SHP77 (cell line): ENCODE measurements at regions not wholly inside any gene's neighbourhood (a gene's known extent, or its start where the extent isn't known, plus 50 kb on each side); places are given as distances from the start of the nearest gene placed in this dataset.
"Not testable (repeated sequence)": the region's sequence is repeated elsewhere in the genome, so short reads cannot be mapped to it uniquely, and the experiment has no call there.

Source experiments
- DNase-seq, 2 experiments: peaks; one replicate each; lab custom pipeline; 2025; lab: John Stamatoyannopoulos, UW

DNA sequence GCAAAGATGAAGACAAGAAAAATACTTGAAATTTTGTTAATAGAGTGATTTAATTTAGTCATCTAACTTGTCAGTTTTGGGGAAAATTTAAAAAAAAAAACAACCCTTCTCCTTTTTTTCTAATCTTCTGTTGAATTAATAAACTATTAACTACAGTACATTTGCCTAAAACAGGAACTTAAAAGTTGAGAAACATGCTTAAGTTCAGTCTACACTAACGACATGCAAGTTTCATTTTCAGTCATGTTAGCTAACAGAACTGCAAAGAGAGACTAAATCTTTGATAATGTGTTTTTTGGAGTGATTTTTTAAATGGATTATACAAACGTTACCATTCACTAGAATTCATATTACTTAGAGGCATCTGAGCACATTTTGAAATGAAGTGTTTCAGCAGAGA is 71.9 kb upstream of the MBNL1 start:
- no peak for DNase-seq

DNA sequence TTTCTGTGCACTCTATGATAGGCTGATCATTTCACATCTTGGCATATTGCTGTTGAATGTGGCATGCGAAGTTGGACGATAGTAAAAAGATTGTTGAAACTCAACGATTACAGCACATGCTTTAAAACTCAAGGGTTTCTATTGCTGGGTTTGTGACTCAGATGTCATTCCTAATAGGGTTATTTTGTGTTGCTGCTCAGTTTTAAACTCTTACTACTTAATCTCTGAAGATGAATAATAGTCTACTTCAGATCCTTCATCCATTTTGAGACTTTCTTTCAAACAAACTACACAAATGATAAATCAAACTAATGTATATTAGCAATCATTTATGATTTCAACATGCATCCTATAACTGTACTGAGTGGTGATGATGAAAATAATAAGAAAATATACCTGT is 71.3 kb upstream of the MBNL1 start:
- no peak for DNase-seq

DNA sequence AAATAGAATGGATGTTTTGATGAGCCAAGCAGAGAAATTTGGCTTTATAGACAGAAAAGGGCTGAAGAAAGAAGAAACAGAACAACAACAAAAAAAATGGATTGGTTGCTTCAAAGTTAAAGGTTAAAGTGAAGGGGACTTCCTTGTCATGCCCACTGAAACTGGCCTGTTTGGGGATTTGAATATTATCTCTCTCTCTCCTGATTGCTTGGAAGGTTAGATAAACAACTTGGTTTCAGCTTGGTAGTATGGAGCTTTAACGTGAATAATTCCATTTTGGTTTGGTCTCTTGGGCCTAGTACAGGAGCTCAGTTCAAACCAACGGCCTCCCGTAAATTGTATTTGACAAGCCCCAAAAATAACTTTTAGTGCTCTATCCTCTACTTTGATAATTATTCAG is 70.8 kb upstream of the MBNL1 start:
- DNase-seq, result no peak

DNA sequence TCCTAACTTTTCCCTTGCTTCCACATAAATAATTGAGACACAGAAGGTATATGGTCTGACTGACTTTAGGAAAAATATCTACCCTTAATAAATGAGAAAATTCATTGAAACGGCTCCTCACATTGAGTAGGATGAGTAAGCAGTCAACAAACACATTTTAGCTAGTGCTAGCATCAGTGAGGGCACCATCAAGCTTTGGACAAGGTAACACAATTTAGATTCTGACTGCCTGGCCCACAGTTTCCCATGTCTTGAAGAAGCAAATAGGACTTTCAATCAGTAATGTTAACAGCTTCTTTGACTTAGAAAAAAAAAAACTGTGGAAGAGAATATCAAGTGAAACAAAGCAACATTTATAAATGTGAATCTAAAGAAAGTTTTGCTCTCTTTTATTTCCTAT is 70.1 kb upstream of the MBNL1 start:
- no peak for DNase-seq

DNA sequence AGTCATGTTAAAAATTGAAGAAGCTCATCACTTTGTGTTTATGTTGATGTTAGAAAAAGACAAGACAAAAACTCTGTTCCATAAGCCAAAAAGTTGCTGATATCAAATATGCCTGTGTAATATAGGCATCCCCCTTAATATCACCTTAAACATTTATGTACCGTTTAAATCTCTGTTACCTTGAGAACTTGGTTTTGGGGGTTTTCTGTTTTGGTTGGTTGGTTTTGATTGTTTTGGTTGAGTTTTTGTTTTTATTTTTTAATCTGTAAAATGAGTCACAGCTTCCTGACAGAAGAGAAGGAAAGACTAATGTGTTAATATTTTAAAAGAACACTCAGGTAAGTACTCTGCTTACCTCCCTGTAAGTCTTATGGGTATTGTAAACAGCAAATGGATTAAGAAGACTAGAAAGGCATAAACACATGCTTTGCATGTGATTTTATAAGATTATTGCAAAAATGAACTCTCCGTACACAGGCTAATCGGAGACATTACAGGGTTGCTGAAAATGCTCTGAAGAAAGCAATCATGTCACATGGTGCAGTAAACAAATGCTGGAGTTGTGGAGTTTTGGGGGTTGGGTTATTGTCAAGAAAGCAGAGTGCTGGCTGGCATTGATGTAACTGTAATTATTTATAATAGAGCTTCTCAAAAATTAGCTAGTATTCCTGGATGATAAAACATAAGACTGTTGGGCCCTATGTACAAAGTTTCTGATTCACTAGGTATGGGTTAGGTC is 69.5 kb upstream of the MBNL1 start:
- DNase-seq, result no peak

DNA sequence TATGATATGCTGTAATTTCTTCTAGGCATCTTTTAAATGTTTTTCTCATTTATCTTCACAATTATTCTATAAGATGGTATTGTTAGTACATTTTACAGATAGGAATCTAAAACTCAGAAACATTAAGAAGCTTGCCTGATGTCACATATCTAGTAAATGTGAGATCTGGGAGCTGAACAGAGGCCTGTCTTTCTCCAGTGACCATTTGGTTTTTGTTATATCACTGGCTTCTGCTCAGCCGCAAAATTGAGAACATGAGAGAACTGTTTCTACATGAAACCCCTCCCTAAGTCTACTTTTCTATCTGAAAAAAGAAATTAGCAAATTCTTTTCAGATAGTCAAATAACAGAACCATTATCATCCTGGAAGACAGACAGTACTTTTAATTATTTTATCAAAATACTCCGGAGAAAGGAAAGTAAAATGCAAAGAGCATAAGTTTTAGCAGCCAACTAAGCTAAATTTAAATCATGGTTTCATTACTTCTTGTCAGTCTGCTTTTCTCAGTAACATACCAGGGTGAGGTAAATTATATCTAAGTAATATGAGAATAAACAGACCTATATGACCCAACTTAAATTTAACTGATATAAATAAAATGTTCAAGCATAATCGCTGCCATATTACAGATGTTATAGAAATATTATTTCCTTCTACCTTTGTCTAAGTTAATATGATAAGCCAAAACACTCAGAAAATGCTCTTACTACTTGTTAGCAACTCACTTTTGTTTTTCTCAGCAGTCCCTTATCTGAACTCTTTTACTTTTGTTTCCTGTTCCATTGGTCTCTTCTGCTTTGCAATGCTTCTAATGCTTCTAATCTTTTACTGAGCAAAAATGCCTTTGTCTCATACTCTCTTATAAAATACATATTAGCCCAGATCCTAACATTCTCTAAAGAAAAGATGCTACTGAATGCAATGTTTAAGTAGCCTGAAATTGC is 68.0 kb upstream of the MBNL1 start:
- no peak for DNase-seq

DNA sequence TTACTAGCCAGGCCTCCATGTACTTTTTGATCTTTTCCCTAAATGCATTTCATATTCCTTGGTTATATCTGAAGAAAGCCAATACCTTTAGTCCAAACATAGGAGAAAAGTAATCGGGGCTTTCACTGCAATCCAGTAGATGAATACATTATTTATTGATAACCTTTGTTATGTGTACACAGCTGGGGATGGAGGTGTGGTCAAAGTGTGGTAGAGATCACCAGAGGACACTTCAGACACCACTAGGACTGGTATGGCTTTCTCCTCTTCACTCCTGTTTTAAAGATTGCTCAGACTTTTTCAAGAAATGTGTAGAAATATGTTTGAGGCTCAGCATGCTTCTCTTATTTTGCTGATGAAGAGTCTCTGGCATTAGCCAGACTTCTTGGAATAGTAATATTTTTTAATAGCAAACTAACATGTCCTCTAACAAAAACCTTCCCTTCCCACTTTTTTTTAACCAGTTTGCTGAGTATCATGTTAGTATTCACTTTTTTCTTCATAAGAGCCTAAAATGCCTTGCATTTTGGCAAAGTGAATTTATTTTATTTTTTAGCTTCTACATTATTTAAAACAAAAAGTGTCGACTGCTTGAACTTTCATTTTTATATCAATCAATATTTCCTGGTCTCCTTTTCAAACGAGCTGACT is 65.6 kb upstream of the MBNL1 start:
- peak; percentile 22 to 57 for DNase-seq

DNA sequence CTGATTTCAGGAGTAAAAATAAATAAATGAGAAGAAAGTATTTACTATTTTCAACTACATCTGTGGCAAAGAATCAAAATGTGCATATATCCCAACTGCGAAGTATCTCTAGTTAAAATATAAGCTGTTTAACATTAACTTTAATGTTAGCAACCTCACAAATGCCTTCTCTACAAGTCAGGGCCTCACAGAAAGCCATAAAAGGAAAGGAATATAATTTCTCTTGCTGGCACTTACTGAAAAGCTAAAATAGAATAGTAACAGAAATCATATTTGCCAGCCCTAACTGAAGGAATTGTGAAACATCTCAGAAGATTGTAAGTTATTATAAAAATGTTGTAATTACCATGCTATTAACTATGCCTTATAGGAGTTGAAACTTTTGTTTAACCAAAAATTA is 65.1 kb upstream of the MBNL1 start:
- no peak for DNase-seq

DNA sequence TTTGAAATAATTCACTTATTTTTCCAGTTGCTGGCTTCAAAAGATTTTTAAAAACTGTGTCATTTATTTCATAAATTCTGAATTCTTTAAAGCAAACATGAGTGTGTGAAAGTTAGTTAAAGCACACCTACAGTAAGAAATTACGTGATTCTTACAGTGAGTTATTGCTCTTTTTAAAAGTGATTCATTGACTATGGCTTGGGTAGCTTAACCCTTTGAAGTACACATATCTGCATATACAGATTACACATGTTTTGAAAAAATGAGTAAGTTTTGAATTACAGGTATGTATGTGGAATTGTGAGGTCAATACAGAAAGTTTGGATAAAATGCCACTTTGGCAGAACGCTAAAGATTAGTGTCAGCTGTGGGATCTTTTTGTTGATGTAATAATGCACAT is 64.5 kb upstream of the MBNL1 start:
- no peak for DNase-seq

DNA sequence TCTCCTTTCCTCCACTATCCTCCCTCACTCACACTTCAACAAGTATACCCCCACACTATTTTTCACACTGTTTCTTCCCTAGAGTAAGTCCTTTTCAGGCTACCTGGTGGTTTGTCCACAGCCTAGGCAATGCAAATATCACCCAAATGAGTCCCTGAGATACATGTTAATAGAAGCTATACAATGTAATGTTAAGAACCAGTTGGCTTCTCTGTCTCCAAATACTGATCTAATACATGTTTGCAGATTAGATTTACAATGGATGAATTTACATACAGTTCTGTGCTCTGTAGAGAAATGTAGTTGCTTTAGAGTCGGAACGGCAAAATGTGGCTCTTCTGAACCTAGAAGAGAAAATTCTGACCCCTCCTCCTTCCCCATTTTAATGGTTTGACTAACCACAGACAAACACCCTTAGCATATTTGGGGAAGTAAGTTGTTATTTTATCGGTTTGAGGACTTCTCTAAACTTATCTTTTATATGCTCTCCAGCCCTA is 63.6 kb upstream of the MBNL1 start:
- DNase-seq, result no peak

DNA sequence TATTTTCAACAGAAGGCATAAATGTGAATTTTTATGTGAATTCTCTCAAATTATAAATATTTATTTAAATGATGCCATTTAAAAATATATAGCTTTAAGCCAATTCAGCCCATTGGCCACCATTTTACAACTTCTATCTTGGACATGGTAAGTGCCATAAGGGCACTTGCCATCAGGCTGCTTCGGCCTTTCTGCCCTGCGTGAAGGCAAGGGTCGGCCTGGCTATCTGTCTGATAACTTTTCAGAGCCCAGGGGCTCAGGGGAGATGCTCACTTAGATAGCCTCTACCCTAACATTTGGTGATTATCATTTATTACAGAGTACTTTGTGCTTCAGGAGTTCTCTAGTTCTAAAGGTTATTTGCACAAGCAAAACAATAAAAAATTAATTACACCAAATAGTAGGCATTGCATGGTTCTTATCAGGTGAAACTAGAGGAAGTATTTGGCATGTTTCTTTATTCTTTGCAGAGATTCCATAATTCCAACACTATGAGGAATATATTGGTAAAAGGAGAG is 62.4 kb upstream of the MBNL1 start:
- DNase-seq, result no peak

DNA sequence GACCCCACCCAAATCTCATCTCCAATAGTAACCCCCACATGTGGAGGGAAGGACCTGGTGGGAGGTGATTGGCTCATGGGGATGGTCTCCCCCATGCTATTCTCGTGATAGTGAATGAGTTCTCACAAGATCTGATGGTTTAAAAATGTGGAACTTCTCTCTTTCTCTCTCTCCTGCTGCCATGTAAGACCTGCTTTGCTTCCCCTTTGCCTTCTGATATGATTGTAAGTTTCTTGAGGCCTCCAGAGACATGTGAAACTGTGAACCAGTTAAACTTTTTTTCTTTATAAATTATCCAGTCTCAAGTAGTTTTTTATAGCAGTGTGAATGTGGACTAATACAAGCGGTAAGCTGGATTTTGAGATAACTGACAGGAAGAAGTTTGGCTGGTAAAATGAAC is 60.3 kb upstream of the MBNL1 start:
- no peak for DNase-seq

DNA sequence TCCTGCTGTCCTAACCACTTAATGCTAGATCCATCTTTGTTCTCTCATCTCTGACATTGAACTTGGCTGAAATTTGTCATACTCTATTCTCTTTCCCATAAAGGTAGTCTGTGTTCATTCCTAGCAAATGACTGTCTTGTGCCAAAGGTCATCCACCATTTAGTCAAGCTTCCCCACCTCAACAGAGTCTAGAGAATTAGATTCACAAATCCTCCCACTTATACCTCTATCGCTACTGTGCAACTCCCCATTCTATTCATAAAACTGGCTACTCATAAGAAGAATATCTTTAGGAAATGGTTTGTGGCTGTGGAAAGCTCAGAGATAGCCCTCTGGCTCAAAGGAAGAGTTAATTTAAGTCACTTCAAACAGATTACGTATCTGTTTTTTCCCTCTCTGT is 59.7 kb upstream of the MBNL1 start:
- DNase-seq, result no peak

DNA sequence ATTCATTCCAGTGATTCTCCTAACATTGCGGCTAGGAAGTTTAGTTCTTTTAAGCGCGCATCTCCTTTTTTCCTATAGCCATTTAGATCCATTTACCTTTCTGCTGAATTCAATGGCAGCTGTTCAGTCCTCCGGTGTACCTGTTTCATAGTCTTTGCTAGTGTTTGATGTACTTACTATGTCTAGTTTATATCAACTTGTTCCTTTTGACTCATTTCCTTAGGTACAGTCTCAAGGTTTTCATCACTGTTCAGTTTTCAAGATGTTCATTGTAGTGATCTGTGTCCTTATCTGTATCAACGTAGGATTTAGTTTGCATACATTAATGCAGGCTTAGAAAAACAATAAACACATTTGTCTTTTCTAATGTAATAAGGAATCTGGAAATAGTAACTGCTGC is 59.0 kb upstream of the MBNL1 start:
- DNase-seq, result no peak

DNA sequence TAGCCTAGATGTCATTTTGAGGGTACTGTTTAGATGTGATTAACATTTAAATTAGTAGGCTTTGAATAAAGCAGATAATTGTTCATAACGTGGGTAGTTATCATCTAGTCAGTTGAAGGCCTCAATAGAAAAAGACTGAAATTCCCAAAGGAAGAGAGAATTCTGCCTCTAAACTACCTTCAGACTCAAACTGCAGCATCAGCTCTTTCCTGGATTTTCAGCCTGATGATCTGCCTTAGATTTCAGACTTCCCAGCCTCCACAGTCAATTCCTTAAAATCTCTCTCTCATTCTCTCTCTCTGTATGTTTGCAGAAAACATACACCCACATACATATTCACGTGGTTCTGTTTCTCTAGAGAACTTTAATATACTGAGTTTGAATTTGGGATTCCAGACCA is 58.0 kb upstream of the MBNL1 start:
- no peak for DNase-seq

DNA sequence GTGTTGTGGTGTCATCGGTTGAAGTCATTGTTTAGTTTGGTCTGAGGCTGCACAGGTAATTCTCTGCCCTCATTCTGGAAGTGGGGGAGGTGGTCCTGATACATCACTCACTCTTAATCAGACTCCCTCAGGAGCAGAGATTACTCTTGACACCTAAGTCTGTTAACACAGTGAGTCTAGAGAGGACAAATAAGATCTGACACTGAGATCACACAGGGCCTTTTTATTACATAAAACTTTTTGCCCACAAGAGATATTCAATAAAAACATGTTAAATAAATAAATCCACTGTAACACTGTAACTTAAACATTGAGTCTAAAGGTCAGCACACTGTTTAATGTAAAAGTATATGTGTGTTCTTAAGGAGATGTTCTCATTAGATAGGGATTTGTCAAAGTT is 57.1 kb upstream of the MBNL1 start:
- DNase-seq, result no peak

DNA sequence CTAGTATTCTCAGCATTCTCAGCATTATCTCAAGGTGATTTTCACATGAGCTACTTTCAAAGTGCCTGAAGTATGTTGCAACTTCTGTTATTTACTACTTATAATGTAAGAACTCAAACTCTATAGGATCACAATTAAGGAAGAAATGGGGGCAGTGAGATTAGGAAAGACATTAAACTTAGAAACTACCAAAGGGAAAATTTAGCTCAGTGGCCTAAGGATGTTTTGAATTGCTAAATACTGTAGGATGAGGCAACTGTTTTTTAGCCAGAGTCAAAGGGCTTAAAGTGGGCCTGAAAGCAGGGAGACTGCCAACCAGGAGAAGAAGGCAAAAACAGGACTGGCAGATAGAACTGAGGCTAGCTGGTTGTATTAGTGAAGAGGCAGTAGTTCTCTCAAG is 55.5 kb upstream of the MBNL1 start:
- no peak for DNase-seq

DNA sequence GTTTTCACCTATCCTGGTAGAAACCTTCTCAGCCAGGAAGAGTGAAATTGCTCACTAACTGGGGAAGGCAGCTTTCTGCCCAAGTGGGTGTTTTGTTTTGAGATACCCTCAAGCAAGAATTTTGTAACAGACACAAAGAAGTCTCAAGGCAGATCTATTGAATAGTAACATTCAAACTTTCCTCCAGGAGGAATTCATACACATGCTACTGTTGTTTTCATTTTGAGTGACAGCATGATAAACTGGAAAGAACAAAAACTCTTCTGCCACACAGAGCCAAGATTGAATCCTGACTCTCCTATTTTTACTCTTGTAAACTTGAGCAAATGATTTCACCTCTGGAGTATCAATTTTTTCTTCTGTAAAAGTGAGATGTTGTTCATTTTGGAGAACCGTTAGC is 54.8 kb upstream of the MBNL1 start:
- no peak for DNase-seq

DNA sequence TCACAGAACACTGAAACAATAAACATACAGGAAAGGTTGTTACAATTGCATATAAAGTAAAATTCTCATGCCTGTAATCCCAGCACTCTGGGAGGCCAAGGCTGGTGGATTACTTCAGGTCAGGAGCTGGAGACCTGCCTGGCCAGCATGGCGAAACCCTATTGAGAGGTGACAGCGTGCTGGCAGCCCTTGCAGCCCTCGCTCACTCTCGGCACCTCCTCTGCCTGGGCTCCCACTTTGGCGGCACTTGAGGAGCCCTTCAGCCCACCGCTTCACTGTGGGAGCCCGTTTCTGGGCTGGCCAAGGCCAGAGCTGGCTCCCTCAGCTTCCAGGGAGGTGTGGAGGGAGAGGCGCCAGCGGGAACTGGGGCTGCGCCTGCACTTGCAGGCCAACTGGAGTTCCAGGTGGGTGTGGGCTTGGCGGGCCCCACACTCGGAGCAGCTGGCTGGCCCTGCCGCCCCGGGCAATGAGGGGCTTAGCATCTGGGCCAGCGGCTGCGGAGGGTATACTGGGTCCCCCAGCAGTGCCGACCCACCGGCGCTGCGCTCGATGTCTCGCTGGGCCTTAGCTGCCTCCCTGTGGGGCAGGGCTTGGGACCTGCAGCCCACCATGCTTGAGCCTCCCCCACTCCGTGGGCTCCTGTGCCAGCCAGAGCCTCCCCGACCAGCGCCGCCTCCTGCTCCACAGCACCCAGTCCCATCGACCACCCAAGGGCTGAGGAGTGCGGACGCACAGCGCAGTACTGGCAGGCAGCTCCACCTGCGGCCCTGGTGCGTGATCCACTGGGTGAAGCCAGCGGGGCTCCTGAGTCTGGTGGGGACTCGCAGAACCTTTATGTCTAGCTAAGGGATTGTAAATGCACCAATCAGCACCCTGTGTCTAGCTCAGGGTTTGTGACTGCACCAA is 51.5 kb upstream of the MBNL1 start:
- DNase-seq, result not testable (repeated sequence)

DNA sequence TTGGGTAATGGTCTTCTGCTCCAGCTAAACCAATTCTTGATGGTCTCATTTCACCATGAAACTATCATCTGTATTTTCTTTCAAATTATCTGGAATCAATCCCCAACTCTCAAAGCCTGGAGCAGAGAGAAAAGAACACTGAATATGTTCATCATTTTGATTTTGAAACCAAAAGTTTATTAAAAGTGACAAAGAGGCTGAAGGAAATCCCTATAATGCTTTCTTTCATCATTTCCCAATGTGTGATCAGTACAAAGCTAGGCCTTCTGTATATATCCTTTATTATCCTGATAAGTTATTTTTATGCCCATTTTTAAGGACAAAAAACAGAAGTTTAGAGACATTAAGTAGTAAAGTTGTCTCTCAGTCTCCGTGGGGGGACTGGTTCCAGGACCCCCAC is 50.1 kb upstream of the MBNL1 start:
- no peak for DNase-seq
